Neural cell (in vitro differentiated cells): ENCODE measurements at regions not wholly inside any gene's neighbourhood (a gene's known extent, or its start where the extent isn't known, plus 50 kb on each side); places are given as distances from the start of the nearest gene placed in this dataset.

Source experiments
- H2AFZ ChIP-seq: fragments of 200-600, 300-800 bp; sonication (generic), shearing (Covaris generic); 2 replicates; pipeline ENCODE4 v1.6.0; 2014; ENCODE audit warnings: low read depth, mild to moderate bottlenecking, antibody characterized with exemption, low read length, moderate library complexity
- H3F3A ChIP-seq: fragments of 200-600 bp; shearing (Covaris generic); 2 replicates; pipeline ENCODE4 v1.6.1; 2016; ENCODE audit warnings: mild to moderate bottlenecking, moderate library complexity, mixed read lengths, antibody characterized with exemption, low read length; ENCODE audit not compliant: insufficient read depth, poor library complexity, severe bottlenecking
- H3K27ac ChIP-seq: fragments of 200-600, 300-800 bp; sonication (generic), shearing (Covaris generic); 2 replicates; pipeline ENCODE4 v1.5.1; 2014; ENCODE audit warnings: mild to moderate bottlenecking, low read length, moderate library complexity
- H3K27me3 ChIP-seq: fragments of 300-800, 200-600 bp; sonication (generic), shearing (Covaris generic); 2 replicates; pipeline ENCODE4 v1.6.0; 2014; ENCODE audit warnings: mild to moderate bottlenecking, low read depth, low read length, moderate library complexity; ENCODE audit not compliant: insufficient read depth
- H3K36me3 ChIP-seq: fragments of 300-800, 200-600 bp; sonication (generic), shearing (Covaris generic); 2 replicates; pipeline ENCODE4 v1.5.1; 2014; ENCODE audit warnings: mild to moderate bottlenecking, antibody characterized with exemption, low read length, moderate library complexity; ENCODE audit not compliant: insufficient read depth
- H3K4me2 ChIP-seq: fragments of 300-800, 200-600 bp; sonication (generic), shearing (Covaris generic); 2 replicates; pipeline ENCODE4 v1.6.0; 2014; ENCODE audit warnings: mild to moderate bottlenecking, low read length
- H3K4me3 ChIP-seq: fragments of 300-800, 200-600 bp; sonication (generic), shearing (Covaris generic); 2 replicates; pipeline ENCODE4 v1.5.1; 2014; ENCODE audit warnings: mild to moderate bottlenecking, low read length, moderate library complexity
- H3K79me2 ChIP-seq: fragments of 200-600 bp; shearing (Covaris generic); replicated peaks from 2 replicates; pipeline ENCODE4 v1.6.0; 2014; ENCODE audit warnings: mild to moderate bottlenecking, low read length, moderate library complexity; ENCODE audit not compliant: insufficient read depth
- H3K9ac ChIP-seq: fragments of 300-800, 200-600 bp; sonication (generic), shearing (Covaris generic); 2 replicates; pipeline ENCODE4 v1.6.1; 2016; ENCODE audit warnings: mild to moderate bottlenecking, low read length, mixed read lengths
- H3K9me2 ChIP-seq: fragments of 200-600 bp; shearing (Covaris generic); 2 replicates; pipeline ENCODE4 v1.6.1; 2016; ENCODE audit warnings: mild to moderate bottlenecking, low read length, mixed read lengths; ENCODE audit not compliant: insufficient read depth
- H3K9me3 ChIP-seq: fragments of 200-600, 300-800 bp; sonication (generic), shearing (Covaris generic); 2 replicates; pipeline ENCODE4 v1.6.1; 2016; ENCODE audit warnings: mild to moderate bottlenecking, mixed run types, low read length, moderate library complexity, mixed read lengths
- H4K20me1 ChIP-seq: fragments of 200-600 bp; shearing (Covaris generic); 2 replicates; pipeline ENCODE4 v1.6.1; 2016; ENCODE audit warnings: mild to moderate bottlenecking, mixed run types; ENCODE audit not compliant: insufficient read depth
- CTCF ChIP-seq: fragments of 450-650 bp; IDR thresholded peaks from 2 replicates; pipeline ENCODE4 v1.5.1; 2014; ENCODE audit warnings: antibody characterized with exemption, mild to moderate bottlenecking, moderate library complexity; ENCODE audit not compliant: poor library complexity, severe bottlenecking
- EP300 ChIP-seq: fragments of 450-650 bp; conservative IDR thresholded peaks from 2 replicates; pipeline ENCODE4 v1.6.1; 2014; ENCODE audit warnings: antibody characterized with exemption, mild to moderate bottlenecking, moderate library complexity; ENCODE audit not compliant: poor library complexity, severe bottlenecking
- EZH2 ChIP-seq: fragments of 200-600, 300-800 bp; shearing (Covaris generic), sonication (generic); IDR thresholded peaks from 2 replicates; pipeline ENCODE4 v1.6.1; 2014; ENCODE audit warnings: antibody characterized with exemption, low read length, borderline replicate concordance, mild to moderate bottlenecking; ENCODE audit not compliant: insufficient read depth, poor library complexity, severe bottlenecking
- MXI1 ChIP-seq: fragments of 450-650 bp; conservative IDR thresholded peaks from 2 replicates; pipeline ENCODE4 v1.6.1; 2014; ENCODE audit warnings: antibody characterized with exemption, mild to moderate bottlenecking; ENCODE audit not compliant: poor library complexity, severe bottlenecking
- POLR2AphosphoS5 ChIP-seq: IDR thresholded peaks from 2 replicates; pipeline ENCODE4 v1.6.1; 2012
- RAD21 ChIP-seq: fragments of 450-650 bp; conservative IDR thresholded peaks from 2 replicates; pipeline ENCODE4 v1.6.1; 2014; ENCODE audit warnings: antibody characterized with exemption, mild to moderate bottlenecking, moderate library complexity
- REST ChIP-seq: IDR thresholded peaks from 2 replicates; pipeline ENCODE4 v1.6.1; 2012; ENCODE audit warnings: borderline replicate concordance
- SMC3 ChIP-seq: fragments of 450-650 bp; conservative IDR thresholded peaks from 2 replicates; pipeline ENCODE4 v1.6.1; 2014; ENCODE audit warnings: antibody characterized with exemption, mild to moderate bottlenecking, moderate library complexity; ENCODE audit not compliant: poor library complexity
- TAF1 ChIP-seq: IDR thresholded peaks from 2 replicates; pipeline ENCODE4 v1.6.1; 2012; ENCODE audit warnings: low read depth

GRCh38 chr20:57907131-57908000 lies 197.6 kb upstream of the PMEPA1 start:
- Histone ChIP-seq H3K36me3 (no peaks in the 10 kb centered on the region), H2AFZ (no peak overlapping the region), H3K9me2 (no peaks in the 10 kb centered on the region), H3K9me3 (no peaks in the 10 kb centered on the region), H3K79me2 (no peaks in the 10 kb centered on the region), H3K9ac (no peak overlapping the region), H3K4me2 (no peak overlapping the region), H3F3A (no peaks in the 10 kb centered on the region), H3K27me3 (no peaks in the 10 kb centered on the region), H3K4me3 (no peak overlapping the region), H3K27ac (no peak overlapping the region), H4K20me1 (no peaks in the 10 kb centered on the region)
- TF ChIP-seq EZH2 = no peak
- TF ChIP-seq EP300 = no peak
- no peak for TF ChIP-seq RAD21
- no peak for TF ChIP-seq POLR2AphosphoS5
- TF ChIP-seq CTCF = no peak
- no peak for TF ChIP-seq SMC3
- TF ChIP-seq REST = no peak
- TF ChIP-seq TAF1 = no peak
- no peak for TF ChIP-seq MXI1

GRCh38 chr20:57905448-57905847 lies 195.6 kb upstream of the PMEPA1 start:
- Histone ChIP-seq H3K4me2 (no peak overlapping the region), H3K79me2 (no peaks in the 10 kb centered on the region), H3K9me3 (no peaks in the 10 kb centered on the region), H3K27ac (no peak overlapping the region), H2AFZ (no peak overlapping the region), H3K9ac (no peak overlapping the region), H3K4me3 (no peak overlapping the region), H3K27me3 (no peaks in the 10 kb centered on the region), H4K20me1 (no peaks in the 10 kb centered on the region), H3F3A (no peaks in the 10 kb centered on the region), H3K9me2 (no peaks in the 10 kb centered on the region), H3K36me3 (no peaks in the 10 kb centered on the region)
- TF ChIP-seq RAD21 (no peak), MXI1 (no peak), POLR2AphosphoS5 (no peak), CTCF (no peak), EP300 (no peak), SMC3 (no peak), EZH2 (no peak)
